Activated effector memory CD4-positive, alpha-beta T cell treated with Interleukin-2 at 50 U/mL for 16 hours (primary cell): ENCODE measurements at regions not wholly inside any gene's neighbourhood (a gene's known extent, or its start where the extent isn't known, plus 50 kb on each side); places are given as distances from the start of the nearest gene placed in this dataset.

Experiments
- DNase-seq: peaks from one replicate; pipeline ENCODE4 v3.0.0-alpha.2; 2020

GRCh38 chr17:73938706-73939105 lies 264.8 kb upstream of the RPL38 start:
- no peak for DNase-seq

- no peak for DNase-seq
These were observed 263.7 kb upstream of the RPL38 start for GRCh38 chr17:73939806-73940205.

GRCh38 chr17:73940511-73940910 lies 263.0 kb upstream of the RPL38 start:
- DNase-seq, result no peak

GRCh38 chr17:73941919-73942530 lies 261.5 kb upstream of the RPL38 start:
- no peak for DNase-seq

GRCh38 chr17:73942703-73943415 lies 260.6 kb upstream of the RPL38 start:
- no peak for DNase-seq

- no peak for DNase-seq
These were observed 259.9 kb upstream of the RPL38 start for GRCh38 chr17:73943416-73944110.

GRCh38 chr17:73944366-73944765 lies 259.1 kb upstream of the RPL38 start:
- no peak for DNase-seq

GRCh38 chr17:73947281-73947965 lies 256.1 kb upstream of the RPL38 start:
- DNase-seq, result no peak

- no peak for DNase-seq
These were observed 255.5 kb upstream of the RPL38 start for GRCh38 chr17:73947966-73948355.

GRCh38 chr17:73949903-73950592 lies 253.4 kb upstream of the RPL38 start:
- DNase-seq, result no peak

GRCh38 chr17:73950593-73950914 lies 252.9 kb upstream of the RPL38 start:
- DNase-seq, result no peak

- no peak for DNase-seq
These were observed 251.4 kb upstream of the RPL38 start for GRCh38 chr17:73952082-73952479.

GRCh38 chr17:73952480-73953205 lies 250.8 kb upstream of the RPL38 start:
- DNase-seq, result peak; percentile 10

- DNase-seq, result no peak
These were observed 250.1 kb upstream of the RPL38 start for GRCh38 chr17:73953206-73954033.

- no peak for DNase-seq
These were observed 248.5 kb upstream of the RPL38 start for GRCh38 chr17:73954951-73955350.

GRCh38 chr17:73955616-73956015 lies 247.9 kb upstream of the RPL38 start:
- DNase-seq, result no peak

GRCh38 chr17:73956169-73956568 lies 247.3 kb upstream of the RPL38 start:
- no peak for DNase-seq

- no peak for DNase-seq
These were observed 246.6 kb upstream of the RPL38 start for GRCh38 chr17:73956595-73957465.

GRCh38 chr17:73957564-73957963 lies 245.9 kb upstream of the RPL38 start:
- no peak for DNase-seq

- DNase-seq, result no peak
These were observed 245.0 kb upstream of the RPL38 start for GRCh38 chr17:73958453-73958852.

GRCh38 chr17:73960469-73960868 lies 243.0 kb upstream of the RPL38 start:
- no peak for DNase-seq
